ENCODE measurements at regions not wholly inside any gene's neighbourhood (a gene's known extent, or its start where the extent isn't known, plus 50 kb on each side); places are given as distances from the start of the nearest gene placed in this dataset.

GRCh38 chr9:90423661-90424193, 218.9 kb downstream of the DIRAS2 start:
- H3K27me3 ChIP-seq (ENCODE audit: insufficient read depth) = no peaks in the 10 kb centered on the region
- TF ChIP-seq NANOG (IDR thresholded peaks at IDR 0.05; ENCODE audit: borderline replicate concordance) = no peak
- TF ChIP-seq CREB1 (CRISPR knock-in tag; IDR thresholded peaks at IDR 0.05; ENCODE audit: low read depth) = no peak
- no peak for TF ChIP-seq POLR2AphosphoS5 (IDR thresholded peaks at IDR 0.05; ENCODE audit: low read depth)
- TF ChIP-seq, protein P1, sequence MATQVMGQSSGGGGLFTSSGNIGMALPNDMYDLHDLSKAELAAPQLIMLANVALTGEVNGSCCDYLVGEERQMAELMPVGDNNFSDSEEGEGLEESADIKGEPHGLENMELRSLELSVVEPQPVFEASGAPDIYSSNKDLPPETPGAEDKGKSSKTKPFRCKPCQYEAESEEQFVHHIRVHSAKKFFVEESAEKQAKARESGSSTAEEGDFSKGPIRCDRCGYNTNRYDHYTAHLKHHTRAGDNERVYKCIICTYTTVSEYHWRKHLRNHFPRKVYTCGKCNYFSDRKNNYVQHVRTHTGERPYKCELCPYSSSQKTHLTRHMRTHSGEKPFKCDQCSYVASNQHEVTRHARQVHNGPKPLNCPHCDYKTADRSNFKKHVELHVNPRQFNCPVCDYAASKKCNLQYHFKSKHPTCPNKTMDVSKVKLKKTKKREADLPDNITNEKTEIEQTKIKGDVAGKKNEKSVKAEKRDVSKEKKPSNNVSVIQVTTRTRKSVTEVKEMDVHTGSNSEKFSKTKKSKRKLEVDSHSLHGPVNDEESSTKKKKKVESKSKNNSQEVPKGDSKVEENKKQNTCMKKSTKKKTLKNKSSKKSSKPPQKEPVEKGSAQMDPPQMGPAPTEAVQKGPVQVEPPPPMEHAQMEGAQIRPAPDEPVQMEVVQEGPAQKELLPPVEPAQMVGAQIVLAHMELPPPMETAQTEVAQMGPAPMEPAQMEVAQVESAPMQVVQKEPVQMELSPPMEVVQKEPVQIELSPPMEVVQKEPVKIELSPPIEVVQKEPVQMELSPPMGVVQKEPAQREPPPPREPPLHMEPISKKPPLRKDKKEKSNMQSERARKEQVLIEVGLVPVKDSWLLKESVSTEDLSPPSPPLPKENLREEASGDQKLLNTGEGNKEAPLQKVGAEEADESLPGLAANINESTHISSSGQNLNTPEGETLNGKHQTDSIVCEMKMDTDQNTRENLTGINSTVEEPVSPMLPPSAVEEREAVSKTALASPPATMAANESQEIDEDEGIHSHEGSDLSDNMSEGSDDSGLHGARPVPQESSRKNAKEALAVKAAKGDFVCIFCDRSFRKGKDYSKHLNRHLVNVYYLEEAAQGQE (IDR thresholded peaks at IDR 0.05; ENCODE audit: unreplicated experiment) = no peak
- TF ChIP-seq, protein P2, sequence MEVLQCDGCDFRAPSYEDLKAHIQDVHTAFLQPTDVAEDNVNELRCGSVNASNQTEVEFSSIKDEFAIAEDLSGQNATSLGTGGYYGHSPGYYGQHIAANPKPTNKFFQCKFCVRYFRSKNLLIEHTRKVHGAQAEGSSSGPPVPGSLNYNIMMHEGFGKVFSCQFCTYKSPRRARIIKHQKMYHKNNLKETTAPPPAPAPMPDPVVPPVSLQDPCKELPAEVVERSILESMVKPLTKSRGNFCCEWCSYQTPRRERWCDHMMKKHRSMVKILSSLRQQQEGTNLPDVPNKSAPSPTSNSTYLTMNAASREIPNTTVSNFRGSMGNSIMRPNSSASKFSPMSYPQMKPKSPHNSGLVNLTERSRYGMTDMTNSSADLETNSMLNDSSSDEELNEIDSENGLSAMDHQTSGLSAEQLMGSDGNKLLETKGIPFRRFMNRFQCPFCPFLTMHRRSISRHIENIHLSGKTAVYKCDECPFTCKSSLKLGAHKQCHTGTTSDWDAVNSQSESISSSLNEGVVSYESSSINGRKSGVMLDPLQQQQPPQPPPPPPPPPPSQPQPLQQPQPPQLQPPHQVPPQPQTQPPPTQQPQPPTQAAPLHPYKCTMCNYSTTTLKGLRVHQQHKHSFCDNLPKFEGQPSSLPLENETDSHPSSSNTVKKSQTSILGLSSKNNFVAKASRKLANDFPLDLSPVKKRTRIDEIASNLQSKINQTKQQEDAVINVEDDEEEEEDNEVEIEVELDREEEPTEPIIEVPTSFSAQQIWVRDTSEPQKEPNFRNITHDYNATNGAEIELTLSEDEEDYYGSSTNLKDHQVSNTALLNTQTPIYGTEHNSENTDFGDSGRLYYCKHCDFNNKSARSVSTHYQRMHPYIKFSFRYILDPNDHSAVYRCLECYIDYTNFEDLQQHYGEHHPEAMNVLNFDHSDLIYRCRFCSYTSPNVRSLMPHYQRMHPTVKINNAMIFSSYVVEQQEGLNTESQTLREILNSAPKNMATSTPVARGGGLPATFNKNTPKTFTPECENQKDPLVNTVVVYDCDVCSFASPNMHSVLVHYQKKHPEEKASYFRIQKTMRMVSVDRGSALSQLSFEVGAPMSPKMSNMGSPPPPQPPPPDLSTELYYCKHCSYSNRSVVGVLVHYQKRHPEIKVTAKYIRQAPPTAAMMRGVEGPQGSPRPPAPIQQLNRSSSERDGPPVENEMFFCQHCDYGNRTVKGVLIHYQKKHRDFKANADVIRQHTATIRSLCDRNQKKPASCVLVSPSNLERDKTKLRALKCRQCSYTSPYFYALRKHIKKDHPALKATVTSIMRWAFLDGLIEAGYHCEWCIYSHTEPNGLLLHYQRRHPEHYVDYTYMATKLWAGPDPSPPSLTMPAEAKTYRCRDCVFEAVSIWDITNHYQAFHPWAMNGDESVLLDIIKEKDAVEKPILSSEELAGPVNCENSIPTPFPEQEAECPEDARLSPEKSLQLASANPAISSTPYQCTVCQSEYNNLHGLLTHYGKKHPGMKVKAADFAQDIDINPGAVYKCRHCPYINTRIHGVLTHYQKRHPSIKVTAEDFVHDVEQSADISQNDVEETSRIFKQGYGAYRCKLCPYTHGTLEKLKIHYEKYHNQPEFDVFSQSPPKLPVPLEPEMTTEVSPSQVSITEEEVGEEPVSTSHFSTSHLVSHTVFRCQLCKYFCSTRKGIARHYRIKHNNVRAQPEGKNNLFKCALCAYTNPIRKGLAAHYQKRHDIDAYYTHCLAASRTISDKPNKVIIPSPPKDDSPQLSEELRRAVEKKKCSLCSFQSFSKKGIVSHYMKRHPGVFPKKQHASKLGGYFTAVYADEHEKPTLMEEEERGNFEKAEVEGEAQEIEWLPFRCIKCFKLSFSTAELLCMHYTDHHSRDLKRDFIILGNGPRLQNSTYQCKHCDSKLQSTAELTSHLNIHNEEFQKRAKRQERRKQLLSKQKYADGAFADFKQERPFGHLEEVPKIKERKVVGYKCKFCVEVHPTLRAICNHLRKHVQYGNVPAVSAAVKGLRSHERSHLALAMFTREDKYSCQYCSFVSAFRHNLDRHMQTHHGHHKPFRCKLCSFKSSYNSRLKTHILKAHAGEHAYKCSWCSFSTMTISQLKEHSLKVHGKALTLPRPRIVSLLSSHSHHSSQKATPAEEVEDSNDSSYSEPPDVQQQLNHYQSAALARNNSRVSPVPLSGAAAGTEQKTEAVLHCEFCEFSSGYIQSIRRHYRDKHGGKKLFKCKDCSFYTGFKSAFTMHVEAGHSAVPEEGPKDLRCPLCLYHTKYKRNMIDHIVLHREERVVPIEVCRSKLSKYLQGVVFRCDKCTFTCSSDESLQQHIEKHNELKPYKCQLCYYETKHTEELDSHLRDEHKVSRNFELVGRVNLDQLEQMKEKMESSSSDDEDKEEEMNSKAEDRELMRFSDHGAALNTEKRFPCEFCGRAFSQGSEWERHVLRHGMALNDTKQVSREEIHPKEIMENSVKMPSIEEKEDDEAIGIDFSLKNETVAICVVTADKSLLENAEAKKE (CRISPR knock-in tag; IDR thresholded peaks at IDR 0.05) = no peak
- no peak for TF ChIP-seq EZH2 (IDR thresholded peaks at IDR 0.05; ENCODE audit: low read depth, unreplicated experiment)
- no peak for TF ChIP-seq JUNB (IDR thresholded peaks at IDR 0.05; ENCODE audit: unreplicated experiment)
- H4K20me1 ChIP-seq (replicated peaks; ENCODE audit: insufficient read depth) = no peaks in the 10 kb centered on the region
- no peaks in the 10 kb centered on the region for H3K79me2 ChIP-seq (replicated peaks; ENCODE audit: insufficient read depth)
- no peaks in the 10 kb centered on the region for H3F3A ChIP-seq (replicated peaks; ENCODE audit: low read depth)
- no peak for DNase-seq (ENCODE audit: low spot score)
- Mint-ChIP-seq H3K27ac (no peak overlapping the region), H3K9me3 (no peaks in the 10 kb centered on the region), H3K4me1 (peaks cover 9% of the 10 kb centered on the region; the same call in 2 of the 3 replicates), H3K4me3 (no peak overlapping the region), H3K27me3 (ENCODE audit: insufficient read depth, low read depth, poor library complexity) (peaks cover 3% of the 10 kb centered on the region), H3K36me3 (ENCODE audit: low read depth) (no peaks in the 10 kb centered on the region)
- H3K27ac ChIP-seq (ENCODE audit: low read depth) = no peak overlapping the region
- no peak overlapping the region for H2AFZ ChIP-seq
- no peak overlapping the region for H3K4me2 ChIP-seq
- peaks cover 12% of the 10 kb centered on the region; the same call in 1 of the 2 replicates for H3K9me2 ChIP-seq (ENCODE audit: insufficient read depth)
- H3K4me3 ChIP-seq = no peak overlapping the region
- H3K4me1 ChIP-seq (ENCODE audit: insufficient read depth) = peaks cover 2% of the 10 kb centered on the region; the same call in 1 of the 2 replicates
- H3K36me3 ChIP-seq (ENCODE audit: insufficient read depth) = no peaks in the 10 kb centered on the region
- ATAC-seq = no peak

Measured in GM23338 (cell line).